NCI-H774 (cell line): ENCODE measurements at regions not wholly inside any gene's neighbourhood (a gene's known extent, or its start where the extent isn't known, plus 50 kb on each side); places are given as distances from the start of the nearest gene placed in this dataset.

Source experiments
- DNase-seq: peaks from one replicate; lab custom pipeline; 2025; lab: John Stamatoyannopoulos, UW

- no peak for DNase-seq
These were observed 130.9 kb downstream of the C9orf50 start for GRCh38 chr9:129489838-129490582.

GRCh38 chr9:129487658-129488483 lies 133.0 kb downstream of the C9orf50 start:
- peak; percentile 47 for DNase-seq

- no peak for DNase-seq
These were observed 133.9 kb downstream of the C9orf50 start for GRCh38 chr9:129486756-129487657.

- no peak for DNase-seq
These were observed 135.6 kb downstream of the C9orf50 start for GRCh38 chr9:129485145-129485774.

GRCh38 chr9:129484352-129485000 lies 136.4 kb downstream of the C9orf50 start:
- no peak for DNase-seq

- DNase-seq, result no peak
These were observed 137.2 kb downstream of the C9orf50 start for GRCh38 chr9:129483415-129484351.

- peak; percentile 84 for DNase-seq
These were observed 138.1 kb downstream of the C9orf50 start for GRCh38 chr9:129482521-129483414.

GRCh38 chr9:129481810-129482511 lies 138.9 kb downstream of the C9orf50 start:
- DNase-seq, result no peak

GRCh38 chr9:129481424-129481809 lies 139.5 kb downstream of the C9orf50 start:
- DNase-seq, result no peak

- no peak for DNase-seq
These were observed 140.2 kb downstream of the C9orf50 start for GRCh38 chr9:129480745-129481144.

GRCh38 chr9:129480227-129480626 lies 140.7 kb downstream of the C9orf50 start:
- no peak for DNase-seq

GRCh38 chr9:129479631-129480011 lies 141.3 kb downstream of the C9orf50 start:
- no peak for DNase-seq

- no peak for DNase-seq
These were observed 141.8 kb downstream of the C9orf50 start for GRCh38 chr9:129478961-129479630.

- DNase-seq, result no peak
These were observed 142.4 kb downstream of the C9orf50 start for GRCh38 chr9:129478461-129478860.

- DNase-seq, result no peak
These were observed 143.9 kb downstream of the C9orf50 start for GRCh38 chr9:129476821-129477611.

- no peak for DNase-seq
These were observed 146.0 kb downstream of the C9orf50 start for GRCh38 chr9:129474740-129475404.
